ENCODE measurements at regions not wholly inside any gene's neighbourhood (a gene's known extent, or its start where the extent isn't known, plus 50 kb on each side); places are given as distances from the start of the nearest gene placed in this dataset.

DNA sequence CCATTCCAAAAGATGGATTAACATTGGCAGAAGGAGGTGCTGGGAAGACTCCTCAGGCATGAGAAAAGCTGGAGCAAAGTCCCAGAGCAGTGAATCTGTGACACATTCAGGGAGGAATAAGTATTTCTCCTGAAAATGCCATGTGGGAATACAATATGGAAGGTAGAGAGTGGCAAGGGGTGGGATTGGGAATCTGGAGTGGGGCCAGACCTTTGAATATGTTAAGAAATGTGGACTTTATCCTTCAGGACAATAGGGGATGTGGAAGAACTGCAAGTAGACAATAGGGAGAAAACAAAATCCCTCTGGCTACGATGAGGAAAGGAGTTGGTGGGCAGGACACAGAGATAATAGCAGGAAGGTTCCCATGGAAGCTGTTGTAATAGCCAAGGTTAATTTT lies 305.6 kb upstream of the TGFBR2 start:
- TF ChIP-seq, protein P1, sequence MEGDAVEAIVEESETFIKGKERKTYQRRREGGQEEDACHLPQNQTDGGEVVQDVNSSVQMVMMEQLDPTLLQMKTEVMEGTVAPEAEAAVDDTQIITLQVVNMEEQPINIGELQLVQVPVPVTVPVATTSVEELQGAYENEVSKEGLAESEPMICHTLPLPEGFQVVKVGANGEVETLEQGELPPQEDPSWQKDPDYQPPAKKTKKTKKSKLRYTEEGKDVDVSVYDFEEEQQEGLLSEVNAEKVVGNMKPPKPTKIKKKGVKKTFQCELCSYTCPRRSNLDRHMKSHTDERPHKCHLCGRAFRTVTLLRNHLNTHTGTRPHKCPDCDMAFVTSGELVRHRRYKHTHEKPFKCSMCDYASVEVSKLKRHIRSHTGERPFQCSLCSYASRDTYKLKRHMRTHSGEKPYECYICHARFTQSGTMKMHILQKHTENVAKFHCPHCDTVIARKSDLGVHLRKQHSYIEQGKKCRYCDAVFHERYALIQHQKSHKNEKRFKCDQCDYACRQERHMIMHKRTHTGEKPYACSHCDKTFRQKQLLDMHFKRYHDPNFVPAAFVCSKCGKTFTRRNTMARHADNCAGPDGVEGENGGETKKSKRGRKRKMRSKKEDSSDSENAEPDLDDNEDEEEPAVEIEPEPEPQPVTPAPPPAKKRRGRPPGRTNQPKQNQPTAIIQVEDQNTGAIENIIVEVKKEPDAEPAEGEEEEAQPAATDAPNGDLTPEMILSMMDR (IDR thresholded peaks at IDR 0.05) = no peak
- no peak for TF ChIP-seq POLR2AphosphoS5 (IDR thresholded peaks at IDR 0.05; ENCODE audit: low read depth, low read length)

Measured in Panc1 (cell line).